ENCODE measurements at regions not wholly inside any gene's neighbourhood (a gene's known extent, or its start where the extent isn't known, plus 50 kb on each side); places are given as distances from the start of the nearest gene placed in this dataset.

DNA sequence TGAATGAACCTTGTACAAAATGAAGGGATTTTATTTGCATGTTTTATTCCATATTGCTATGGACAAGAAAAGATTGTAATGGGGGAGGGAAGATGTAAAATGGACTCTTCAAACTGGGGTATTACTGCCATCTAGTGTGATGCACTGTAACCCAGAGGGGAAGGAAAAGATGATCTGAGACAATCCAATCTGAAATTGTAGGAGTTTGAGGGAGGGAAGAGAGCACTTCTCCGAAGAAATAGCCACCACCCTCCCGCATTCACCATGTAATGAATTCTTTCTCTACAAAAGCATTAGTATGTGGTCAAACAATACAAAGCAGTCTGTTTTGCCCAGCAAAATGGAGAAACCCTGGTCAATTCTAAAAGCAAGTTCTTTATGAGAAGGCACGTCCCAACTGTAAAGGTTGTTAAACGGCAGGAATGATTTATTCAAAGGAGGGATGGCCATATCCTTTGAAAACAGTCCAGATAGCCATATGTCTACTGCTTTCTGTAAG lies 679.5 kb upstream of the NRSN1 start:
- DNase-seq (ENCODE audit: extremely low read depth, low read depth): peak; percentile 51

DNA sequence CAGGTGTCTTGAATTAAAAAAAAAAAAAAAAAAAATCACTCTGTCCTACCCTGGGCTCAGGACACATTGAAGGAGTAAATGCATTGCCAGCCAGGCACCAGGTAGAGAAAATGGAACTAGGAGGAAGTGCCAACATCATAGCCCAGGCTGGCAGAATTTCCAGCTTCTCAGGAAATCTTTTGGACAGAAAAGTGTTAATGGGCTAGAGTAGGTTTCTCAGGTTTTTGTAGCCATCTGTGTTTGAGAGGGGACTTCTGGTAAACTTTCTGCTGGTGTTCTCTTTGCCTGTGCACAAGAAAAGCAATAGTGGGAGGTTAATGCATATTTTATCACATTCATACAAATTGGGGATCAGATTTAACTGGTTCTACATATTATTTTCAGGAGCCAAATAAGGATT lies 678.3 kb upstream of the NRSN1 start:
- no peak for DNase-seq (ENCODE audit: extremely low read depth, low read depth)

DNA sequence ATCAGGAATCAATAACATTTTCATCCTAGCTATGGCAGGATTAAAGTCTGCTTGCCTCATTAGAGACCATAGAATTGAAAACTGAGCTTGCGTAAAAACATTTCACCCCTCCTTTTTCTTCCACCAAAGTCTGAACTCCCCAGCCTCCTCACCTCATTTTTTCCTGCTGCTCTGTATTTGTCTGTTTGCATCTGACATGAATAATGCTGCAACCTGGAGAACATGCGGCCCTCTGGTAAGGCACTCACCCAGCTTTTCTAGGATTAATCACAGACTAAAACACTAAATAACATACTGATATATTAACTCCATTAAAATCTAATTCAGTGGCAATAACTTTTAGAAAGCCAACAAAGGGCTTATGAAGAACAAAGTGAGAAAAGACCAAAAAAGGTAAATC lies 677.7 kb upstream of the NRSN1 start:
- DNase-seq (ENCODE audit: extremely low read depth, low read depth): no peak

DNA sequence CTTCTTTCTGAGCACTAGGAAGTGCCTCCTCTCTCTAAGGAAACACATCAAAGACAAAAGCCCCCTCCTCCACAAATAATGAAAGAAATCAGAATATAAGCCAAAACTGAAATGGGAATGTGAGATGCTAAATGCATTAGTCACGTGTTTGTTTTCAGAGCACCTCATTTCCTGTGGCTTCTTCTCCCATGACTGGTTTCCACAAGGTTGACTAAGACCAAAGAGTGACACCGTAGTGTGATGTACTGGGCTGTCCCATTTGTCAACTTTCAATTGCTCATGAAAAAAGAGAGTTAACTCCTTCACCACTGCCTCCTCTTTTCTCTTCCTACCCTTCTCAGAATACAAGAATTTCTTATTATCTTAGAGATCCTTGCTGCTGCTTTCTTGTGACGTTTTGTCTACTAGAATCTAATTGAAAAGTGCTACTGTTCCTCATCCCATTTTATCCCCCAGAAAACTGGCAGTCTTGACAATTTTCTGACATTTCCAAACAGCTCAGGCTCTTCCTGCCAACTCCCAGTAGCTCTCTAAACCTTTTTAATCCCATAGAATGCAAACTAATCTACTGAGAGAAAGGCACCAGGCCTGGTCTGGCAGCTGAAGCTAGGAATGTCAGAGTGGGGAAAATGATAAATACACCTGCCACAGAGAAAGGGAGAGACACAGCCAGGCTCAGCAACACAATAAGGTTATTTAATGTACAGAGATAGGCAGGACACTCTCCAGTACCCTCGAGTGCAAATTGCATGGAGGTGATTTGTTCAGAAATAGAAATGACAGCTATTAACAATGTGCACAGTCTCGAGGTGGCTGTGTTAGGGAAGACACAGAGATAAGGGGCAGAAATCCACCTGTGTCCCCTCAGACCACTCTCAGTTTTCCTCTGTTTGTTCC lies 671.7 kb upstream of the NRSN1 start:
- peak; percentile 65 for DNase-seq (ENCODE audit: extremely low read depth, low read depth)

DNA sequence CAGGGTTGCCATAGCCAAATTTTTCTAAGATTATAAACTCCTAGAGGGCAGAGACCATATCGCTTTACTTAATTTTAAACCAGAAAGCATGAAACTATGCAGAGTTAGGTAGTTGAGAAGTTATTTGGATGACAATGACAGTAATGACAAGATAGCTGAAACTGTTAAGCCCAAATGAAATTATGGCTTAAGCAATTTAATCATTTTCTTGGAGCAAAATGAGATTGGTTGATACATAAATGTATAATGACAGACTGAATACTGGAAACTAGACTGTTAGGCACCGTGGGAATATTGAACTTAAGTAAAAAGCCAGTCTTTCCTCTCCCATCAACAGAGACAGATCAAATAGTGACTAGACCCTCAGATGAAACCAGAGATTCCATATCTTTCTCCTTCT lies 670.3 kb upstream of the NRSN1 start:
- DNase-seq (ENCODE audit: extremely low read depth, low read depth): no peak

DNA sequence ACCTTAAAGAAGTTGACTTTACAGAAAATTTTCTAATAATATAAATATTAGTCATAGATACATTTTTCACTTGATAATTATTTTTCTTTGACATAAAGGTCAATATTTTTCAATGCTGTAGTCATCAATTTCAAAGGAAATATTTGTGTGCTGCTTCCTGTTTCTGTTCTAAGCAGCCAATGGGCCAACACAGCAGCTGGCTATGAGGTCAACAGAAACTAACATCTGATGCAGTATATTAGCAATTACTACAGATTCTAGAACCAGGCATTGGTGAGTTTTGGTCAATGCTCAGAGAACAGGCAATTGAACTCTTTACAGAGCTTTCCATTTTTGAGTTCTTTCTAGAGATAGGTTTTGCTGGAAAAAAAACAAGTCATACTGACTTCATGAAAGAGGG lies 669.6 kb upstream of the NRSN1 start:
- DNase-seq (ENCODE audit: extremely low read depth, low read depth): no peak

DNA sequence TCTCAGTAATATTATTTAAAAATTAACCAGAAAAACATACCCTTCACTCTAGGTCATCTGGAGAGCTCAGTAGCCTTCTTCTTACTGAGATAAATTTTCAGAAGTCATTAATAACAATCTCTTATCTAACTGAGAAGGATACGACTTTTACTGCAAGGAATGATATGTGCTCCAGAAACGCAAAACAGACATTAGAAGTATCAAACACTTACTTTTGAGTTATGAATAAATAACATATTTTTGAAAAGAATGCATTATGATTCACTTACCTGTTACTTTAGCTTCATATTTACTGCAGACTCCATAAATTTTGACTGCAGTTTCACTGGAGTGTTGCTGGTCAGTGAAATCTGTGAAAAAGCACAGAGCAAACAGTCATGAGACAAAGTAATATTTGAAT lies 668.7 kb upstream of the NRSN1 start:
- no peak for DNase-seq (ENCODE audit: extremely low read depth, low read depth)

DNA sequence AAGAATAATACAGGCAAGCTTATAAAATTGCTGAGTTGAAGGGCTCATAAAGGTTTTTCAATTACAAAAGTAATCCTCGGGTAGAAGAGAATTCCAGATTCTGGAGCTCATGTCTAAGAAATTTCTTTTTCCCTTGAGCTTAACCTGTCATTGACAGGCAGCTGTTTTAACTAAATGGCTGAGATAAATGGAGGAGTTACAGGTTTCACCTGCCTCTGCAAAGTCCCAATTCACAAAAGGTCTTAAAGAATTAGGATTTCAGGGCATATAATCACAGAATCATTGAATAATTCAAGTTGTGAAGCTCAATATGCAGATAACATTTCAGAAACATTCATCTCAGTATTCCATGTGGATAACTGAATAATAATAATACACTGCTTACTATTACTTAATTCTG lies 660.1 kb upstream of the NRSN1 start:
- no peak for DNase-seq (ENCODE audit: extremely low read depth, low read depth)

DNA sequence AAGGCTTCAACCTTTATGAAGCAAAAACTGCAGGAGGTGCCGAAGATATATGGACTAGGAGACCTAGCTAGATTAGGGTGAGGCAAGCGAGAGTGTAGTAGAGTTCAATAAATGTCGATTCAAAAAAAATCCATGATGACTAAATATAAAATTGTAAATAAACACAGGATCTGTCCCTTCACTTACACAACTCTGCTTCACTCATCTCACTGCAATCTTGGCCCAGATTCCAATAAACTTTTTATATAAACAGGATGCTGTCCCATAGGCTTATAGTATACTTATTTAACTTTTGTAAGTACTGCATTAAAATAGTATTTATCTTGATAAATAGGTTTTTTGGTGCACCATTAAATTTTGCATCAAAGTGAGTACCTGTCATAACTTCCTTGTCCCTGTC lies 648.4 kb upstream of the NRSN1 start:
- DNase-seq (ENCODE audit: extremely low read depth, low read depth): no peak

DNA sequence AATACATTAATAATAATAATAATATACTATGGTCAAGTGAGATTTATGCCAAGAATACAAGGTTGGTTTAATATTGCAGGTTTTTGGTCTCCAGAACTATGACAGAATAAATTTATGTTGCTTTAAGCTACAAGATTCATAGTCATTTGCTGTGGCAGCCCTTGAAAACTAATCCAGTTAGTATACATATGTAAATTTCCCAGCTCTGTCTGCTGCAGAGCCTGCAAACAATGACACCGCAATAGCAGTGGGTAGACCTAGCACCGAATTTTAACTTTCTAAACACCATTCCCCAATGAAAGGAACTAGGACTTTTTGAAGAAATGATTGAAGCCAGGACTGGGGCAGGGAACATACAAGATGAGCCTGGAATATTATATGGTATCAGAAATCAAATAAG lies 647.7 kb upstream of the NRSN1 start:
- DNase-seq (ENCODE audit: extremely low read depth, low read depth): no peak

DNA sequence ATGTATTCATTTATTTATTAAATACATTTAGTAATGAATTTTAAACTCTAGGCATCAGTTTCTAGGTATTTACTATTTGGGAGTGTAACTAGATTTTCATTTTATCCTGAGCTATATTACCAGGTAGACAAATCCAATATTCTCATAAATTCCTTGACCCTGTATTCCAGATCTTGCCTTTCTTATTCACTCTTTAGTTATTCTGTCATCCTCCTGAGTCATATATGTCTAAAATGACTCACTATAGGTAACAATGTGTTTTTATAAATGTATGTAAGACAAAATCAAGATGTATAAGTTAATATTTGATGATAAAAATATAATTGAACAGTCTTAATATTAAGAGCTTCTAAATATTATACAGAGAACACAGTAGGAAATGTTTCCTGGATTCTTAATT lies 642.1 kb upstream of the NRSN1 start:
- DNase-seq (ENCODE audit: extremely low read depth, low read depth): no peak

DNA sequence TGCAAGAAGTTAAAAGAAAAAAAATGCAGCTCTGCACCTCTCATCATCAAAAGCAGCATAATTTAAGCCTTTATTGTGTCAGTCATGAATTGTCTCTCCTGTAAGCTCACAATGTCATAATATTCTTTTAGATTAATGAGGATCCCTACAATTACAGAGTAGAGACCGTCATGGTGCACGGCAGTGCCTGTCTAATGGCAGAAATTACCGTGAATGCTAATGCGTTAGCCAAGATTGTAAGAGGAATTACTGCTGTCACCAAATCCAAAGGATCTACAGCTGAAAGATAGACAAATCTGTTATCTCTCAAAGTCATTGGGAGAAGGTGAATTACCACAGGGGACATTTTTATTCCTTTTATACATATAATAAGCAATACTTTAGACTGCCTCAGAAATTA lies 631.6 kb upstream of the NRSN1 start:
- DNase-seq (ENCODE audit: extremely low read depth, low read depth): no peak

DNA sequence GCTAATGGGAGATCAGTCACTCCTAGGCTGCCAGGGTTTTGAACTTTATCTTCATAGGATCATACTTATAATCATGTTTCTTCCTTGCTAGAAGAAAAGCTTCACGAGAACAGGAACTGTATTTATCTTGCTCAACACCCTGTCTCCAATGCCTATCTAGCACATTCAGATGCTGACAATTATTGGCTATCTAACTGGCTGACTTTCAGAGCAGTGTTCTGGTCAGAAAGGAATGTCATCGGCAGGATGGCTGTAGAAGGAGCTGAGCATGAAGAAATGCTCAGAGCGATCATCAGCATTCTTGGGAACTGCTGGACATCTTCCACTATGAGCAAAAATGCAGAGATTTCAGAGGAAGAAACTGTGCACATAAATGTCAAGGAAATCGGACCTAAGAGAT lies 628.0 kb upstream of the NRSN1 start:
- no peak for DNase-seq (ENCODE audit: extremely low read depth, low read depth)

DNA sequence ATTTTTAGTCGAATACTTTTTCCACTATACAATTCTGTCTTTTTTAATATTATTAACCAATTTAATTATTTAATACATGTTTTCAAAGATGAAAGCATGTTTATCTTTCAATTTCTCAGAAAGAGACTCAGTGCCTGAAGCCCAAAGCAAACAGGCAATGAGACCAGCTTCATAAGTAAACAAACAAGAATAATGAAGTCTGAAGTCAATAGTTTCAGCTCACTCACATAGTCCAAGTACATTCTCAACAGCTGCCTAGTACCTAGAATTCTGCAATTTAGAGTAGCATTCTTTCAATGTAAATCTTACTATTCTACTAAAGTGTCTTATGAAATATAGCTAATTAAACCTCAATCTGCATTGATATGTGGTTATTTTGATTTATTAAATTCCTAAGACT lies 626.5 kb upstream of the NRSN1 start:
- no peak for DNase-seq (ENCODE audit: extremely low read depth, low read depth)

DNA sequence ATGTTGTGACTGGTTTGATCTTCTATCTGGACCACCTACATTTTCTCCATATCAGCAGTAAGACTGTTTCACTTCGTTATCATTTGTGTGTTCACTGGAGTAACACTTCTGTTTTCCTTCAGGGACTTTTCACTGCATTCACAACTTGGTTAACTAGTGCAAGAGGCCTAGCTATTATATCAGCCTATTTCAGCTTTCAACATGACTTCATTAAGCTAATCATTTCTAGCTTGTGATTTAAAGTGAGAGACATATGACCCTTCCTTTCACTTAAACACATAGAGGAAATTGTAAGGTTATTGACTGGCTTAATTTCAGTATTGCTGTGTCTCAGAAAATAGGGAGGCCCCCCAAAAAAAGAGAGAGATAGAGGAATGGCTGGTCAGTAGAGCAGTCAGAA lies 622.8 kb upstream of the NRSN1 start:
- DNase-seq (ENCODE audit: extremely low read depth, low read depth): no peak

DNA sequence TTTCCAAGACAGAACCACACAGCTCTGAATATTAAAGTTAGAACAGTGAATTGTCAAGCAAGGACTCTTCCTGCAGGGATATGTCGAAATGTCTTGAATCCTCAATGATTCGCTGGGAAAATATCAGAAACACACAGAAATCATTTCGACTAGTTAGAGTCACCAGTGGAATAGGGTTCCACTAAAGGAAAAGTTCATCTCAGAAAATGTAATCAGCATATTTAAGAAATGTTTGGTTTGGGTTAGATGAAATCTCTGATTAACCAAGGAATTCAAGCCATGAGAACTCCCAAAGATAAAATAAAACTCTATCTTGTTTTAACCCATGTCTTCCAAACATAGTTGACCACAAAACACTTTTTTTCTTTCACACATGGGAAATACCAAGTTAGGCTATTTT lies 621.0 kb upstream of the NRSN1 start:
- no peak for DNase-seq (ENCODE audit: extremely low read depth, low read depth)

DNA sequence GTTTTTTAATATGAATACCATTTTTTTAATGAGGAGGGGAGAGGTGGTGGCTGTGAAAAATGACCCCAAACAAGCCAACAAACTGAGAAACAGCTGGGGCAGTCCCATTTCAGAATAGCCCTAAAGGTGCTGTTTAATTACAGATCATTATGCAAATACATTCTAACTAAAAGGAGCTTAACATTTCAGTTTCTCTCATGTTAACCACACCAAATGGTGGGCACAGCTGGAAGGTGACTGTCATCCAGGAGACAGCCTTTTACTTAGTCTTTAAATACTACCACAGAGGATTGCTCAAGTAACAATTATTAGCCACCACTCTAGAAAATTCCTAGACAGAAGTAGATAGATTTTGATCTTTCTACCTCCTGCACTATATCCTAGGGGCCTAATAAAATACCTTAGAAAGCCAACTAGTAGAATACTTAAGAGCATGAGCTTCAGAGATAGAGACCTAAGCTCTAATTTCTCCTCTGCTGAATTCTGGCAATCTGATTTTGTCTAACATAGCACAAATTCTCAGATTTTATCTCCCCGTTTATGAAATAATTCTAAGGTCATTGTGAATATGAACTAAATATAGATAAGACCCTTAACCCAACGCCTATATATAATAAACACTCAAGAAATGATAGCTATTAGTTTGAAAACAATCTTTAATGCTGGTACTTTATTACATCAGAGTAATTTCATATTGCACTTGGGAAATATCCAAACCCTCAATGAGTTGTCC lies 615.1 kb upstream of the NRSN1 start:
- no peak for DNase-seq (ENCODE audit: extremely low read depth, low read depth)

DNA sequence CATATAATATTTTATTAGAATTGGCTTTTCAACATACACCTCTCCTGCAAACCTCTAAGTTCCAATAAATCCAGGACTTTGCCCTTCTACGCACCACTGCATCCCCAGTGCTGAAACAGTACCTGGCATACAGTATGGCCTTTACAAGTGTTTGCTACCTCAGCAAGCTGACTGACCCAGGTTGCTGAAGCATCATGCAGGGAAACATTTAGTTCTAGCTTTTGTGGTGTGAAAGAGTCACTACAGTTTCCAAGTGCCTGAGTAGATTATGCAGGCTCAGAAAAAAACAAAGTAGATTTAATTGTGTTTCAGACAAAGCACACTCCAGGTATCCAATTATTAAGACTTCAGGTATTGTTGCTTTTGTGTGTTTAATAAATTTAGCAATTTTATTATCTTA lies 614.2 kb upstream of the NRSN1 start:
- DNase-seq (ENCODE audit: extremely low read depth, low read depth): no peak

DNA sequence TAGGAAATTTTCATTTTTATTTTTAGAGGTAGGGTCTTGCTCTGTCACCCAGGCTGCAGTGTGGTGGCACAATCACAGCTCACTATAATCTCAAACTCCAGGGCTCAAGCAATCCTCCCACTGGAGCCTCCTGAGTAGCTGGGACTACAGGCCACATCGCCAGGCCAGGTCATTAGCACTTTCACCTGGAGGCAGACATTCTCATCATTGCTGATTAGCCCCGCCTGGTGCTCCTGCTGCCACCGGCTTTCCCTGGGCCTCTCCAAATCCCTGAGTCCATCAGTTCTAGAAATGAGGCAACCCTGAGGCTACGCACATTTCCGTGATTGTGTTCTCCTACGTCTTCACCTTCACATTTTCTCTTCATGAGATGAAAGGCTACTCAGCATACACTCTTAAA lies 607.7 kb upstream of the NRSN1 start:
- no peak for DNase-seq (ENCODE audit: extremely low read depth, low read depth)

DNA sequence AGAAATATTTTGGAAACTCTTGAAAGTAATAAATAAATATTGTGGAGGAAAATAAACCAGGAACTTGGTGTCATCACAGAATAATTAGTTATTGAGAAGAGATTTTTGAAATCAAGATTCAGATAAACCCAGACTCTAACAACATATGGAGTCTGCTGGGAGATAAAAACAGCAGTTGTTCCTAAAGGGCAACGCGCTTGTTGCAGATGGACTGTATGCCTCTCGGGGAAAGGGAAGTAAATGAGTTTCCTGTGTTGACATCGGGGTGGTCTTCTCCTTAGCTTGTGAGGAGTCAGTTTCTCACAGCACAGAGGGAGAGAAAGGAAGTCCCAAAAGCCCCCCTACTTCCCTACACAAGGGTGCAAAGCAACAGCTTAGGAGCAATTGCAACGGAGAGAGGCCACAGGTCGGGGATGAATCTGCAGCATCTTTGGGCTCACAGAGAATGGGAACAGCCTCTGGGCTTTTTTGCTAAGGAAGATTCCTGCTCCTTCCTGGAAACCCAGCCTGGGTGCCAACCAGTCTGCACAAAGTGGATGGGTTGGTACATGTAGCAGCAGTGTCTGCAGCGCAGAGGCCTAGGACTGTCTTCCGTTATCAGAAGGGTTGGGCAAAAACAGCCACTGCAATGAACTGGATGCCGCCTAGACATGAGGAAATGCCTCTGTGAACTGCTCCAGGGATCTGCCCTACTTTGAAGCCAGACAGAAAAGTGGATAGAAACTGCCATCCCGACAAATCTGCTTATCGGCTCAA lies 603.0 kb upstream of the NRSN1 start:
- DNase-seq (ENCODE audit: extremely low read depth, low read depth): no peak

DNA sequence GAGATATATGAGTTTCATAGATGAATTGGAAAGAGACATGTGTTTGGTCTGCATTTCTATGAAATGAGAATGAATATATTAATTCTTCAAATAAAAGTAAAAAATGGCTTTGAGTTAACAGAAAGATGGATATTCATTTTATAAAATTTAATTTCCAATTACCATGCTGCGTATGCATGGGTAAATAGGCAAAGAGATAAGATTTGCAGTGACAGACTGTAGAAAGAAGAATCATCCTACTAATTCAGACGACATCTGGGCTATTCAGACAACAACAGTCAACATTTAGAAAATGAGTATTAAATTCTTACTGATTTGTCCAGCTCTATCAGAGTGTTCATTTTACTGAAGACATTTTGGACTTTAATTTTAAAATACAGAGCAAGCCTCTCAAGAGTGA lies 602.2 kb upstream of the NRSN1 start:
- DNase-seq (ENCODE audit: extremely low read depth, low read depth): no peak
